ENCODE measurements at regions not wholly inside any gene's neighbourhood (a gene's known extent, or its start where the extent isn't known, plus 50 kb on each side); places are given as distances from the start of the nearest gene placed in this dataset.

DNA sequence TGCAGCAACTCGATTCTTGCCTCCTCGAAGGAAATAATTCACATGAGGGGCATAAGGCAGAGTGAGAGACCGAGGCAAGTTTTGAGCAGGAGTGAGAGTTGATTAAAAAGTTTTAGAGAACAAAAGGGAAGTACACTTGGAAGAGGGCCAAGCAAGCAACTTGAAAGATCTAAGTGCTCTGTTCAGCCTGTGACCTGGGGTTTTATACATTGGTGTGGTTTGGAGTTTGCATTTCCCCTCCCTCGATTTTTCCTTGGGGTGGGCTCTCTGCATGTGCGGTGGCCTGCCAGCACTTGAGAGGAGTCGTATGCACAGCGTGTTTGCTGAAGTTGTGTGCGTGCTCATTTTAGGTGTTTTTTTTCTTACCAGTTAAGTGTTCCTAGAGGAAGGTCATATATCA is 356.4 kb downstream of the KLHL4 start:
- H3K36me3 ChIP-seq (ENCODE audit: insufficient read depth in 1 of 2, low read depth in 1 of 2): no peaks in the 10 kb centered on the region
- H3K27me3 ChIP-seq (ENCODE audit: insufficient read depth in 3 of 3, low read length in 2 of 3): no peaks in the 10 kb centered on the region
- H3K27ac ChIP-seq: no peak overlapping the region
- intact Hi-C loops (cut with DNase I): loop anchor here in 1 of 2 donors (2.0 kb wide), 1 partner anchor 37 kb away; no protein-coding TSS in a partner anchor
- no peaks in the 10 kb centered on the region for H3K4me1 ChIP-seq
- DNase-seq: no peak
- no peak for ATAC-seq
- WGBS, 3 donors: 61 to 69% (median 62%) methylated on average over 8 of the region's 8 CpGs
- H3K9me3 ChIP-seq: no peaks in the 10 kb centered on the region
- H3K4me3 ChIP-seq: no peak overlapping the region
- no peak for TF ChIP-seq CTCF (IDR thresholded peaks at IDR 0.05)

- Histone ChIP-seq H3K27me3 (ENCODE audit: insufficient read depth in 3 of 3, low read length in 2 of 3) (no peaks in the 10 kb centered on the region), H3K4me3 (no peak overlapping the region), H3K9me3 (no peaks in the 10 kb centered on the region), H3K4me1 (no peaks in the 10 kb centered on the region), H3K36me3 (ENCODE audit: insufficient read depth in 1 of 2, low read depth in 1 of 2) (no peaks in the 10 kb centered on the region), H3K27ac (no peak overlapping the region)
- intact Hi-C loops (cut with DNase I): no loop called here
- DNase-seq (no peak), ATAC-seq (no peak)
- no peak for TF ChIP-seq CTCF (IDR thresholded peaks at IDR 0.05)
- WGBS, 3 donors: 81 to 97% (median 96%) methylated on average over 10 of the region's 10 CpGs
Observed at GRCh38 chrX:87878926-87879325, 361.3 kb downstream of the KLHL4 start.

DNA sequence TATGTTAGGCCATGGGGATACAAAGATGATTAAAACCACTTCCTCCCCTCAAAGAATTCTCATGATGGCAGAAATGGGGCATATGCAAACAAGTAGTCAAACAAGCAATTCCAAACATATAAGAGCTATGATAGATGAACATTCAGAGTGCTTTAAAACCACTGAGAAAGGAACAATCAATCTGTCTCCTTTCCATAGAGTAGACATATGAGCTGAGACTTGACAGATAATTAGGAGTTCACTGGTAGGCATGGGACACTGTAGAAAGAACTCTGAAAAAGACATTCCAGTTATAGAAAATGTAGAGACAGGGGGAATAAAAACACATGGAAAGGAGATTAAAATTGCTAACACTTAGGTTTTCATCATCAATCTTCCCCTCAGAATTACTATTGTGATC is 372.8 kb downstream of the KLHL4 start:
- no peak for TF ChIP-seq CTCF (IDR thresholded peaks at IDR 0.05)
- Histone ChIP-seq H3K36me3 (ENCODE audit: insufficient read depth in 1 of 2, low read depth in 1 of 2) (no peaks in the 10 kb centered on the region), H3K27ac (no peak overlapping the region), H3K4me3 (no peak overlapping the region), H3K27me3 (ENCODE audit: insufficient read depth in 3 of 3, low read length in 2 of 3) (no peaks in the 10 kb centered on the region), H3K4me1 (no peaks in the 10 kb centered on the region), H3K9me3 (no peaks in the 10 kb centered on the region)
- intact Hi-C loops (cut with DNase I): no loop called here
- no peak for ATAC-seq
- DNase-seq: no peak

GRCh38 chrX:87895421-87895820 is 377.8 kb downstream of the KLHL4 start:
- no peak overlapping the region for H3K27ac ChIP-seq
- WGBS, 3 donors: 42 to 62% (median 55%) methylated on average over 2 of the region's 2 CpGs

More at GRCh38 chrX:87895421-87895820, 377.8 kb downstream of the KLHL4 start:
- TF ChIP-seq CTCF (IDR thresholded peaks at IDR 0.05): no peak
- ATAC-seq (no peak), DNase-seq (no peak)
- no peak overlapping the region for H3K4me3 ChIP-seq
- H3K36me3 ChIP-seq (ENCODE audit: insufficient read depth in 1 of 2, low read depth in 1 of 2): no peaks in the 10 kb centered on the region
- H3K9me3 ChIP-seq: no peaks in the 10 kb centered on the region
- H3K27me3 ChIP-seq (ENCODE audit: insufficient read depth in 3 of 3, low read length in 2 of 3): no peaks in the 10 kb centered on the region
- intact Hi-C loops (cut with DNase I): no loop called here
- no peaks in the 10 kb centered on the region for H3K4me1 ChIP-seq
